DND-41 (cell line): ENCODE measurements at regions not wholly inside any gene's neighbourhood (a gene's known extent, or its start where the extent isn't known, plus 50 kb on each side); places are given as distances from the start of the nearest gene placed in this dataset.

Experiments used
- ATAC-seq: fragments of 200-7000 bp; cut with Tn5 transposase; 3 replicates; pipeline ENCODE4 v1.9.1; 2021; ENCODE audit warnings: low read depth; ENCODE audit not compliant: insufficient read depth
- DNase-seq: peaks from one replicate; pipeline ENCODE4 v3.0.0-alpha.2; 2020
- H2AFZ ChIP-seq: 2 replicates; pipeline ENCODE4 v1.6.0; 2012; ENCODE audit warnings: low read depth, low read length
- H3K27ac ChIP-seq: 2 replicates; pipeline ENCODE4 v1.5.1; 2012; ENCODE audit warnings: low read length, inconsistent platforms
- H3K27me3 ChIP-seq: fragments of 200-600 bp; sonication (generic); 2 replicates; pipeline ENCODE4 v1.6.0; 2012; ENCODE audit warnings: low read length, mild to moderate bottlenecking, inconsistent platforms; ENCODE audit not compliant: insufficient read depth, poor library complexity
- H3K36me3 ChIP-seq: 2 replicates; pipeline ENCODE4 v1.5.1; 2012; ENCODE audit warnings: low read length, inconsistent platforms; ENCODE audit not compliant: insufficient read depth
- H3K4me1 ChIP-seq: 2 replicates; pipeline ENCODE4 v1.5.1; 2012; ENCODE audit warnings: mild to moderate bottlenecking, low read length; ENCODE audit not compliant: insufficient read depth
- H3K4me2 ChIP-seq: 2 replicates; pipeline ENCODE4 v1.6.0; 2012; ENCODE audit warnings: mild to moderate bottlenecking, moderate library complexity, low read length, inconsistent platforms; ENCODE audit not compliant: insufficient read depth
- H3K4me3 ChIP-seq, 2 experiments: fragments of 200-600 bp in 1 of 2; shearing (Covaris generic) in 1 of 2; 2 replicates each; pipeline ENCODE4 v1.5.1; 2012 to 2016; ENCODE audit warnings: inconsistent platforms in 2 of 2, low read length in 2 of 2, mild to moderate bottlenecking in 2 of 2, low read depth in 1 of 2, moderate library complexity in 1 of 2
- H3K79me2 ChIP-seq: 2 replicates; pipeline ENCODE4 v1.6.0; 2012; ENCODE audit warnings: low read length, inconsistent platforms; ENCODE audit not compliant: insufficient read depth
- H3K9ac ChIP-seq: 2 replicates; pipeline ENCODE4 v1.6.0; 2012; ENCODE audit warnings: low read depth, mild to moderate bottlenecking, inconsistent platforms, low read length, moderate library complexity
- H3K9me3 ChIP-seq: 2 replicates; pipeline ENCODE4 v1.5.1; 2012; ENCODE audit warnings: low read length, moderate library complexity, mild to moderate bottlenecking, inconsistent platforms; ENCODE audit not compliant: insufficient read depth, severe bottlenecking
- H4K20me1 ChIP-seq: 2 replicates; pipeline ENCODE4 v1.6.0; 2012; ENCODE audit warnings: low read length; ENCODE audit not compliant: insufficient read depth
- CTCF ChIP-seq: IDR thresholded peaks from 2 replicates; pipeline ENCODE4 v1.5.1; 2012; ENCODE audit warnings: borderline replicate concordance, low read length, moderate library complexity, mild to moderate bottlenecking; ENCODE audit not compliant: poor library complexity, severe bottlenecking; ENCODE audit errors: extremely low read depth
- EZH2 ChIP-seq: IDR thresholded peaks from 3 replicates; pipeline ENCODE4 v1.6.1; 2012; ENCODE audit warnings: borderline replicate concordance, low read depth, mild to moderate bottlenecking, moderate library complexity, low read length, inconsistent platforms; ENCODE audit not compliant: severe bottlenecking

GRCh38 chr9:102842423-102842822, 152.7 kb upstream of the CYLC2 start:
- no peak for DNase-seq
- Histone ChIP-seq H3K9me3 (no peaks in the 10 kb centered on the region), H3K4me3 (no peak overlapping the region), H3K79me2 (no peaks in the 10 kb centered on the region), H3K27ac (no peak overlapping the region), H4K20me1 (no peaks in the 10 kb centered on the region), H2AFZ (no peak overlapping the region), H3K36me3 (no peaks in the 10 kb centered on the region), H3K4me2 (no peak overlapping the region), H3K9ac (no peak overlapping the region), H3K27me3 (no peaks in the 10 kb centered on the region), H3K4me1 (no peaks in the 10 kb centered on the region)
- no peak for TF ChIP-seq CTCF
- no peak for TF ChIP-seq EZH2
- no peak for ATAC-seq

GRCh38 chr9:102841376-102841775, 153.8 kb upstream of the CYLC2 start:
- no peak overlapping the region for H3K4me3 ChIP-seq
- no peak overlapping the region for H2AFZ ChIP-seq
- H3K27me3 ChIP-seq = no peaks in the 10 kb centered on the region
- H3K9me3 ChIP-seq = no peaks in the 10 kb centered on the region
- ATAC-seq (no peak), DNase-seq (no peak)
- H3K36me3 ChIP-seq = no peaks in the 10 kb centered on the region
- H3K9ac ChIP-seq = no peak overlapping the region
- TF ChIP-seq CTCF (no peak), EZH2 (no peak)
- no peak overlapping the region for H3K4me2 ChIP-seq
- H4K20me1 ChIP-seq = no peaks in the 10 kb centered on the region
- no peaks in the 10 kb centered on the region for H3K79me2 ChIP-seq
- H3K4me1 ChIP-seq = no peaks in the 10 kb centered on the region
- no peak overlapping the region for H3K27ac ChIP-seq

- H2AFZ ChIP-seq = no peak overlapping the region
- no peak overlapping the region for H3K27ac ChIP-seq
- no peak overlapping the region for H3K4me2 ChIP-seq
- H3K4me1 ChIP-seq = no peaks in the 10 kb centered on the region
- TF ChIP-seq CTCF (no peak), EZH2 (no peak)
- no peak overlapping the region for H3K4me3 ChIP-seq
- no peaks in the 10 kb centered on the region for H3K9me3 ChIP-seq
- H3K27me3 ChIP-seq = no peaks in the 10 kb centered on the region
- H3K9ac ChIP-seq = no peak overlapping the region
- no peaks in the 10 kb centered on the region for H4K20me1 ChIP-seq
- no peaks in the 10 kb centered on the region for H3K79me2 ChIP-seq
- H3K36me3 ChIP-seq = no peaks in the 10 kb centered on the region
- DNase-seq (no peak), ATAC-seq (no peak)
Measured at GRCh38 chr9:102840335-102840734, 154.8 kb upstream of the CYLC2 start.

GRCh38 chr9:102832814-102833213, 162.3 kb upstream of the CYLC2 start:
- DNase-seq (no peak), ATAC-seq (no peak)
- no peak for TF ChIP-seq CTCF
- TF ChIP-seq EZH2 = no peak
- Histone ChIP-seq H3K4me2 (no peak overlapping the region), H4K20me1 (no peaks in the 10 kb centered on the region), H3K9ac (no peak overlapping the region), H3K36me3 (no peaks in the 10 kb centered on the region), H3K27me3 (no peaks in the 10 kb centered on the region), H3K4me3 (no peak overlapping the region), H3K4me1 (no peaks in the 10 kb centered on the region), H3K9me3 (no peaks in the 10 kb centered on the region), H2AFZ (no peak overlapping the region), H3K27ac (no peak overlapping the region), H3K79me2 (no peaks in the 10 kb centered on the region)
